Right lobe of liver (tissue), 6 donors: ENCODE measurements at regions not wholly inside any gene's neighbourhood (a gene's known extent, or its start where the extent isn't known, plus 50 kb on each side); places are given as distances from the start of the nearest gene placed in this dataset.

ENCODE experiments used
- ATAC-seq, 4 donors: fragments of 200-7000 bp; cut with Tn5 transposase; one replicate each; pipeline ENCODE4 v1.9.1; 2020; ENCODE audit warnings: mild to moderate bottlenecking in 4 of 4, moderate library complexity in 4 of 4
- DNase-seq, 3 donors: peaks; one replicate each; pipeline ENCODE4 v3.0.0-alpha.2; 2020
- H3K27ac ChIP-seq, 3 donors: fragments of 200-600 bp; one replicate each; pipeline ENCODE4 v1.8.0; 2022
- H3K27me3 ChIP-seq, 2 donors: fragments of 200-600 bp; one replicate each; pipeline ENCODE4 v1.8.0; 2022
- H3K36me3 ChIP-seq, 4 donors: fragments of 200-600 bp; sonication (generic) in 1 of 4; one replicate each; pipeline versions ENCODE4 v1.5.1 to v1.8.0; 2017 to 2022; ENCODE audit warnings: control low read depth in 1 of 4
- H3K4me1 ChIP-seq, 4 donors: fragments of 200-600 bp; sonication (generic) in 1 of 4; one replicate each; pipeline versions ENCODE4 v1.5.1 to v1.8.0; 2017 to 2022; ENCODE audit warnings: control low read depth in 1 of 4
- H3K4me3 ChIP-seq, 3 donors: fragments of 200-600 bp; one replicate each; pipeline ENCODE4 v1.8.0; 2022
- H3K9me3 ChIP-seq, 4 donors: fragments of 200-600 bp; sonication (generic) in 1 of 4; one replicate each; pipeline versions ENCODE4 v1.5.1 to v1.8.0; 2017 to 2022; ENCODE audit warnings: control low read depth in 1 of 4
- CTCF ChIP-seq, 4 donors: fragments of 200-600 bp in 3 of 4; fragments of 450-650 bp in 1 of 4; IDR thresholded peaks; one replicate each; pipeline versions ENCODE4 v1.5.1 to v1.8.0; 2016 to 2022; ENCODE audit warnings: antibody characterized with exemption in 4 of 4, mild to moderate bottlenecking in 2 of 4
- POLR2A ChIP-seq: fragments of 450-650 bp; IDR thresholded peaks from one replicate; pipeline ENCODE4 v1.6.1; 2017; ENCODE audit warnings: antibody characterized with exemption, mild to moderate bottlenecking
- WGBS: methylation state at CpG from one replicate; pipeline ENCODE4 v1.1.6; 2018; ENCODE audit warnings: low coverage, low lambda C conversion rate; ENCODE audit not compliant: insufficient coverage; ENCODE audit errors: missing lambda C conversion rate; 5-methylcytosine and 5-hydroxymethylcytosine counted together
- intact Hi-C, 2 donors: fragments of 100-400 bp; cut with DNase I; formaldehyde crosslinking; loops; one replicate each; pipeline versions ENCODE4 v1.11.2 to v1.14.1; 2022
- donor health status: DM: no; HTN: yes; CAD: no.
- donor health status: DM: no; HTN: no; CAD: no.
- donor health status: DM: no; HTN: no; CAD: no.
- donor health status: DM: no; HTN: yes; CAD: no.
- donor health status: DM: no; HTN: yes; CAD: no.

GRCh38 chr1:29629401-29629800 lies 393.1 kb downstream of the PTPRU start:
- Histone ChIP-seq H3K9me3 (no peaks in the 10 kb centered on the region), H3K27ac (no peak overlapping the region), H3K4me1 (no peaks in the 10 kb centered on the region), H3K27me3 (no peaks in the 10 kb centered on the region), H3K36me3 (no peaks in the 10 kb centered on the region), H3K4me3 (no peak overlapping the region)
- ATAC-seq: no peak
- intact Hi-C loops: no loop called here
- TF ChIP-seq POLR2A: no peak
- TF ChIP-seq CTCF (IDR thresholded peaks at IDR 0.05): no peak
- no peak for DNase-seq
- 75% methylated on average over 2 of the region's 4 CpGs for WGBS

- Histone ChIP-seq H3K27ac (no peak overlapping the region), H3K4me3 (no peak overlapping the region), H3K27me3 (no peaks in the 10 kb centered on the region), H3K9me3 (no peaks in the 10 kb centered on the region), H3K36me3 (no peaks in the 10 kb centered on the region), H3K4me1 (no peaks in the 10 kb centered on the region)
- DNase-seq (no peak), ATAC-seq (no peak)
- intact Hi-C loops: no loop called here
- no peak for TF ChIP-seq POLR2A
- TF ChIP-seq CTCF (IDR thresholded peaks at IDR 0.05): no peak
- 39% methylated on average over 2 of the region's 2 CpGs for WGBS
These were observed 391.9 kb downstream of the PTPRU start for GRCh38 chr1:29628190-29628589.

- WGBS: 55% methylated on average over 4 of the region's 5 CpGs
- intact Hi-C loops: no loop called here
- Histone ChIP-seq H3K36me3 (no peaks in the 10 kb centered on the region), H3K4me1 (no peaks in the 10 kb centered on the region), H3K4me3 (no peak overlapping the region), H3K9me3 (no peaks in the 10 kb centered on the region), H3K27me3 (no peaks in the 10 kb centered on the region), H3K27ac (no peak overlapping the region)
- ATAC-seq (no peak), DNase-seq (no peak)
- TF ChIP-seq POLR2A (no peak), CTCF (IDR thresholded peaks at IDR 0.05) (no peak)
These were observed 390.4 kb downstream of the PTPRU start for GRCh38 chr1:29626726-29627125.

- intact Hi-C loops: no loop called here
- Histone ChIP-seq H3K4me3 (no peak overlapping the region), H3K9me3 (no peaks in the 10 kb centered on the region), H3K4me1 (no peaks in the 10 kb centered on the region), H3K27ac (no peak overlapping the region), H3K36me3 (no peaks in the 10 kb centered on the region), H3K27me3 (no peaks in the 10 kb centered on the region)
- TF ChIP-seq CTCF (IDR thresholded peaks at IDR 0.05) (no peak), POLR2A (no peak)
- ATAC-seq: no peak
- 0% methylated on average over 2 of the region's 8 CpGs for WGBS
- no peak for DNase-seq
These were observed 389.7 kb downstream of the PTPRU start for GRCh38 chr1:29626066-29626465.

GRCh38 chr1:29625084-29625420 lies 388.7 kb downstream of the PTPRU start:
- DNase-seq: no peak
- intact Hi-C loops: no loop called here
- TF ChIP-seq CTCF (IDR thresholded peaks at IDR 0.05) (no peak), POLR2A (no peak)
- ATAC-seq: no peak
- Histone ChIP-seq H3K27ac (no peak overlapping the region), H3K27me3 (no peaks in the 10 kb centered on the region), H3K36me3 (no peaks in the 10 kb centered on the region), H3K4me1 (no peaks in the 10 kb centered on the region), H3K4me3 (no peak overlapping the region), H3K9me3 (no peaks in the 10 kb centered on the region)
- no CpG with 5 or more reads among the region's 1 CpG for WGBS
